G401 (cell line): ENCODE measurements at regions not wholly inside any gene's neighbourhood (a gene's known extent, or its start where the extent isn't known, plus 50 kb on each side); places are given as distances from the start of the nearest gene placed in this dataset.

Experiments
- DNase-seq: peaks from one replicate; pipeline ENCODE4 v3.0.0-alpha.2; 2015; ENCODE audit warnings: low spot score
- in situ Hi-C: cut with HindIII; loops from 2 replicates; pipeline ENCODE4 v1.10.0; 2016; ENCODE audit warnings: low sequenced_read_pairs, mixed read lengths

- DNase-seq: no peak
- in situ Hi-C loops: no loop called here
Observed at GRCh38 chr11:28615542-28615941, 507.4 kb downstream of the METTL15 start.

- peak; percentile 37 for DNase-seq
- in situ Hi-C loops: no loop called here
Observed at GRCh38 chr11:28606930-28607329, 498.7 kb downstream of the METTL15 start.

- no peak for DNase-seq
- in situ Hi-C loops: no loop called here
Observed at GRCh38 chr11:28599656-28600055, 491.5 kb downstream of the METTL15 start.

GRCh38 chr11:28598531-28598930 lies 490.3 kb downstream of the METTL15 start:
- in situ Hi-C loops: no loop called here
- DNase-seq: no peak

- in situ Hi-C loops: no loop called here
Observed at GRCh38 chr11:28596816-28597215, 488.6 kb downstream of the METTL15 start.

GRCh38 chr11:28592141-28592540 lies 484.0 kb downstream of the METTL15 start:
- no peak for DNase-seq
- in situ Hi-C loops: no loop called here

More at GRCh38 chr11:28596816-28597215, 488.6 kb downstream of the METTL15 start:
- no peak for DNase-seq

- in situ Hi-C loops: no loop called here
- DNase-seq: no peak
Observed at GRCh38 chr11:28584992-28585391, 476.8 kb downstream of the METTL15 start.

GRCh38 chr11:28582506-28582905 lies 474.3 kb downstream of the METTL15 start:
- in situ Hi-C loops: no loop called here
- no peak for DNase-seq

- in situ Hi-C loops: no loop called here
- no peak for DNase-seq
Observed at GRCh38 chr11:28581286-28582242, 473.4 kb downstream of the METTL15 start.

GRCh38 chr11:28571371-28571770 lies 463.2 kb downstream of the METTL15 start:
- in situ Hi-C loops: no loop called here
- DNase-seq: no peak

- no peak for DNase-seq
- in situ Hi-C loops: no loop called here
Observed at GRCh38 chr11:28569106-28569505, 460.9 kb downstream of the METTL15 start.

GRCh38 chr11:28566339-28567089 lies 458.3 kb downstream of the METTL15 start:
- in situ Hi-C loops: no loop called here
- peak; percentile 9 for DNase-seq

- in situ Hi-C loops: no loop called here
- DNase-seq: no peak
Observed at GRCh38 chr11:28559492-28559891, 451.3 kb downstream of the METTL15 start.

GRCh38 chr11:28547321-28547741 lies 439.1 kb downstream of the METTL15 start:
- in situ Hi-C loops: no loop called here
- DNase-seq: no peak

GRCh38 chr11:28545536-28545935 lies 437.3 kb downstream of the METTL15 start:
- no peak for DNase-seq
- in situ Hi-C loops: no loop called here

GRCh38 chr11:28542561-28542960 lies 434.4 kb downstream of the METTL15 start:
- in situ Hi-C loops: no loop called here
- no peak for DNase-seq

- no peak for DNase-seq
- in situ Hi-C loops: no loop called here
Observed at GRCh38 chr11:28539239-28540030, 431.2 kb downstream of the METTL15 start.

- no peak for DNase-seq
- in situ Hi-C loops: no loop called here
Observed at GRCh38 chr11:28537822-28538221, 429.6 kb downstream of the METTL15 start.

GRCh38 chr11:28536504-28537267 lies 428.5 kb downstream of the METTL15 start:
- in situ Hi-C loops: no loop called here
- DNase-seq: no peak
